H1 (cell line): ENCODE measurements at regions not wholly inside any gene's neighbourhood (a gene's known extent, or its start where the extent isn't known, plus 50 kb on each side); places are given as distances from the start of the nearest gene placed in this dataset.

Experiments used
- SP1 ChIP-seq: IDR thresholded peaks from 2 replicates; pipeline ENCODE4 v1.6.1; 2011; ENCODE audit warnings: low read depth, low read length
- SRF ChIP-seq: IDR thresholded peaks from 2 replicates; pipeline ENCODE4 v1.6.1; 2011; ENCODE audit warnings: mild to moderate bottlenecking, low read depth, low read length, moderate library complexity

GRCh38 chr1:233461847-233462246, 134.3 kb downstream of the MAP3K21 start:
- TF ChIP-seq SRF (no peak), SP1 (no peak)
